RWPE2 (cell line): ENCODE measurements at regions not wholly inside any gene's neighbourhood (a gene's known extent, or its start where the extent isn't known, plus 50 kb on each side); places are given as distances from the start of the nearest gene placed in this dataset.

Source experiments
- ATAC-seq: fragments of 200-7000 bp; cut with Tn5 transposase; 3 replicates; pipeline ENCODE4 v1.9.1; 2021; ENCODE audit warnings: low read depth
- DNase-seq: peaks from one replicate; pipeline ENCODE4 v3.0.0-alpha.2; 2020; ENCODE audit warnings: low spot score
- H3K27ac ChIP-seq: fragments of 450-650 bp; 2 replicates; pipeline ENCODE4 v1.5.1; 2017; ENCODE audit warnings: mild to moderate bottlenecking; ENCODE audit not compliant: poor library complexity, severe bottlenecking
- H3K27me3 ChIP-seq: fragments of 250-450 bp; sonication (Bioruptor Pico); 2 replicates; pipeline ENCODE4 v1.5.1; 2021; ENCODE audit warnings: mild to moderate bottlenecking, moderate library complexity; ENCODE audit not compliant: insufficient read depth, poor library complexity, severe bottlenecking
- H3K36me3 ChIP-seq: fragments of 250-450 bp; sonication (Bioruptor Pico); 2 replicates; pipeline ENCODE4 v1.5.1; 2020; ENCODE audit warnings: low read depth, mild to moderate bottlenecking, moderate library complexity
- H3K4me1 ChIP-seq: fragments of 250-450 bp; sonication (Bioruptor Pico); 2 replicates; pipeline ENCODE4 v1.5.1; 2021; ENCODE audit warnings: mild to moderate bottlenecking, moderate library complexity; ENCODE audit not compliant: insufficient read depth, poor library complexity, severe bottlenecking
- H3K4me3 ChIP-seq: fragments of 250-450 bp; sonication (Bioruptor Pico); 2 replicates; pipeline ENCODE4 v1.5.1; 2021; ENCODE audit warnings: mild to moderate bottlenecking, moderate library complexity; ENCODE audit not compliant: severe bottlenecking
- H3K9me3 ChIP-seq: fragments of 250-450 bp; sonication (Bioruptor Pico); 2 replicates; pipeline ENCODE4 v1.5.1; 2021; ENCODE audit warnings: mild to moderate bottlenecking, moderate library complexity; ENCODE audit not compliant: severe bottlenecking
- CTCF ChIP-seq: fragments of 450-650 bp; IDR thresholded peaks from one replicate; pipeline ENCODE4 v1.5.1; 2017; ENCODE audit warnings: mild to moderate bottlenecking, moderate library complexity; ENCODE audit not compliant: poor library complexity, severe bottlenecking

- Histone ChIP-seq H3K9me3 (no peaks in the 10 kb centered on the region), H3K36me3 (no peaks in the 10 kb centered on the region), H3K27me3 (no peaks in the 10 kb centered on the region), H3K4me3 (no peak overlapping the region), H3K4me1 (no peaks in the 10 kb centered on the region), H3K27ac (no peak overlapping the region)
- ATAC-seq (no peak), DNase-seq (no peak)
- no peak for TF ChIP-seq CTCF
These were observed 735.6 kb downstream of the RFPL4B start for GRCh38 chr6:113082745-113083144.

GRCh38 chr6:113083947-113084346, 736.8 kb downstream of the RFPL4B start:
- Histone ChIP-seq H3K36me3 (no peaks in the 10 kb centered on the region), H3K27me3 (no peaks in the 10 kb centered on the region), H3K9me3 (no peaks in the 10 kb centered on the region), H3K27ac (no peak overlapping the region), H3K4me3 (no peak overlapping the region), H3K4me1 (no peaks in the 10 kb centered on the region)
- DNase-seq (no peak), ATAC-seq (no peak)
- TF ChIP-seq CTCF, result no peak

GRCh38 chr6:113089056-113089455, 741.9 kb downstream of the RFPL4B start:
- Histone ChIP-seq H3K27ac (no peak overlapping the region), H3K9me3 (no peaks in the 10 kb centered on the region), H3K4me1 (no peaks in the 10 kb centered on the region), H3K36me3 (no peaks in the 10 kb centered on the region), H3K4me3 (no peak overlapping the region), H3K27me3 (no peaks in the 10 kb centered on the region)
- ATAC-seq, result no peak
- no peak for TF ChIP-seq CTCF
- DNase-seq, result no peak

GRCh38 chr6:113092795-113093194, 745.7 kb downstream of the RFPL4B start:
- Histone ChIP-seq H3K9me3 (no peaks in the 10 kb centered on the region), H3K27ac (no peak overlapping the region), H3K36me3 (no peaks in the 10 kb centered on the region), H3K27me3 (no peaks in the 10 kb centered on the region), H3K4me1 (no peaks in the 10 kb centered on the region), H3K4me3 (no peak overlapping the region)
- TF ChIP-seq CTCF, result no peak
- ATAC-seq, result no peak
- DNase-seq, result no peak

GRCh38 chr6:113094779-113095178, 747.6 kb downstream of the RFPL4B start:
- H3K9me3 ChIP-seq, result no peaks in the 10 kb centered on the region
- no peak for TF ChIP-seq CTCF
- no peak overlapping the region for H3K27ac ChIP-seq
- no peak overlapping the region for H3K4me3 ChIP-seq
- no peaks in the 10 kb centered on the region for H3K27me3 ChIP-seq
- no peaks in the 10 kb centered on the region for H3K4me1 ChIP-seq
- no peaks in the 10 kb centered on the region for H3K36me3 ChIP-seq
- DNase-seq, result no peak
- ATAC-seq, result no peak
